BE2C (cell line): ENCODE measurements at regions not wholly inside any gene's neighbourhood (a gene's known extent, or its start where the extent isn't known, plus 50 kb on each side); places are given as distances from the start of the nearest gene placed in this dataset.

Experiments used
- DNase-seq: peaks from one replicate; pipeline ENCODE4 v3.0.0-alpha.2; 2020
- H3K27me3 ChIP-seq: fragments of 250-450 bp; sonication (Bioruptor Pico); 2 replicates; pipeline ENCODE4 v1.5.1; 2020; ENCODE audit warnings: mild to moderate bottlenecking
- H3K36me3 ChIP-seq: fragments of 250-450 bp; sonication (Bioruptor Pico); 2 replicates; pipeline ENCODE4 v1.5.1; 2020; ENCODE audit warnings: mild to moderate bottlenecking
- H3K4me1 ChIP-seq: fragments of 250-450 bp; sonication (Bioruptor Pico); 2 replicates; pipeline ENCODE4 v1.5.1; 2020
- H3K4me3 ChIP-seq: 2 replicates; pipeline ENCODE4 v1.5.1; 2011; ENCODE audit warnings: low read depth, low read length
- H3K9me3 ChIP-seq: fragments of 250-450 bp; sonication (Bioruptor Pico); 2 replicates; pipeline ENCODE4 v1.5.1; 2020
- CTCF ChIP-seq: IDR thresholded peaks from 2 replicates; pipeline ENCODE4 v1.5.1; 2012; ENCODE audit warnings: mild to moderate bottlenecking, low read depth, low read length

DNA sequence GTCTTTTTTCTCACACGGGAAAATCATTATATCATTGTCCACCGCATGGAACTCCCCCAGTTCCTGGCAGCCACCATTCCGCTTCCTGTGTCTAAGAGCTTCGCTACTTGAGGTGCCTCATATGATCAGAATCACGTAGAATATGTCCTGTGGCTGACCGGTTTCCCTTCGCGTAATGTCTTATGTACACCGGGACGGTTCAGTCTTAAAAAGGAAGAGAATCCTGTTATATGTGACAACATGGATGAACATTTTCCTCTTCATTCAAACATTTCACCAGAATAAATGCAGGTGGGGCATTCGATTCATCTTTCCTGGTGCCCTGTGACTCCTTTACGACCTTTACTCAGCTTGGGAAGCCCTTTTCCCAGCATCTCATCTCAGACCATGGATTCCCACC, 131.7 kb upstream of the TWIST2 start:
- TF ChIP-seq CTCF: no peak
- no peaks in the 10 kb centered on the region for H3K4me1 ChIP-seq
- H3K9me3 ChIP-seq: no peaks in the 10 kb centered on the region
- DNase-seq: no peak
- H3K27me3 ChIP-seq: no peaks in the 10 kb centered on the region
- H3K36me3 ChIP-seq: no peaks in the 10 kb centered on the region
- no peak overlapping the region for H3K4me3 ChIP-seq

- Histone ChIP-seq H3K4me1 (no peaks in the 10 kb centered on the region), H3K36me3 (no peaks in the 10 kb centered on the region), H3K4me3 (no peak overlapping the region), H3K27me3 (no peaks in the 10 kb centered on the region), H3K9me3 (no peaks in the 10 kb centered on the region)
- no peak for DNase-seq
- no peak for TF ChIP-seq CTCF
Observed at GRCh38 chr2:238716585-238716984, 131.3 kb upstream of the TWIST2 start.

DNA sequence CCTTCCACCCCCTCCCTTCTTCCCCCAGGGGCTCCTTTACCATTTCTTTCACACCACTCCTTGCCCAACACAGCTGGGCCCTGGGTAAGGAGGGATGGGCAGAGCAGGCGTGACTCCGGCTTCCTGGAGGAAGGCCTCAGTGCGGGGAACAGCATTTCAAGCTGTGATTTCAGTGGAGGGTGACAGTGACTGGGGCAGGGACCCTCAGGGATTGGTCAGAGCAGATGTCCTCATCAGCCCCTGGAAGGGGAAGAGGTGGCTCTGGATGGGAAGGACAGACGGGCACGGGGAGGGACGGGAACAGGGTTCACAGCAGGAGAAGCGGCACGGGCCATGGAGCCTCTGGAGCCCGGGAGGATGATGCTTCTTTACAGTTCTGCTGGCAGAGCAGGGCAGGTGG, 130.8 kb upstream of the TWIST2 start:
- H3K36me3 ChIP-seq: no peaks in the 10 kb centered on the region
- no peaks in the 10 kb centered on the region for H3K4me1 ChIP-seq
- TF ChIP-seq CTCF: no peak
- H3K9me3 ChIP-seq: no peaks in the 10 kb centered on the region
- DNase-seq: no peak
- H3K4me3 ChIP-seq: no peak overlapping the region
- no peaks in the 10 kb centered on the region for H3K27me3 ChIP-seq

DNA sequence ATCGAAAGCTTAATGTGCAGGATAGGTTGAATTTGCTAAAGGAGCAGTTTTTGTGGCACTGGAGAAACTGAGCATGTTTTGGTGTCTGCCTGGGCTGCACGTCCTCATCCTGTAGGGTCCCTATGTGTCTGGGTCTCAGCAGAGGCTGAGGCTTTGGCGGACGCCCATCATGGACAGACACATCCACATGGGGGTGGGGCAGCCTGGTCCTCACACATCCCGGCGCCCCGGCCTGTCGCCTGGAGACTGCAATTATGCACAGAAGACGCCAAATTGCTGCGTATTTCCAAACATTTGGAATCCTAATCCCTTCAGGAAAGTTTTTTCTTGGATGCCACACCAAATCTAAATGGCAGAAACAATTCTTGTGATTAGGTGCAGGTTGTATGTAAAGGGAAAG, 128.2 kb upstream of the TWIST2 start:
- no peaks in the 10 kb centered on the region for H3K27me3 ChIP-seq
- no peaks in the 10 kb centered on the region for H3K4me1 ChIP-seq
- TF ChIP-seq CTCF: no peak
- no peak for DNase-seq
- no peak overlapping the region for H3K4me3 ChIP-seq
- H3K9me3 ChIP-seq: no peaks in the 10 kb centered on the region
- no peaks in the 10 kb centered on the region for H3K36me3 ChIP-seq

- peak; percentile 58 for DNase-seq
- H3K36me3 ChIP-seq: no peaks in the 10 kb centered on the region
- peak; percentile 71 for TF ChIP-seq CTCF
- no peaks in the 10 kb centered on the region for H3K4me1 ChIP-seq
- no peaks in the 10 kb centered on the region for H3K27me3 ChIP-seq
- no peaks in the 10 kb centered on the region for H3K9me3 ChIP-seq
- no peak overlapping the region for H3K4me3 ChIP-seq
Observed at GRCh38 chr2:238720232-238720672, 127.6 kb upstream of the TWIST2 start.

- no peak overlapping the region for H3K4me3 ChIP-seq
- no peaks in the 10 kb centered on the region for H3K4me1 ChIP-seq
- peaks cover 3% of the 10 kb centered on the region; the same call in 1 of the 2 replicates for H3K27me3 ChIP-seq
- no peaks in the 10 kb centered on the region for H3K36me3 ChIP-seq
- DNase-seq: no peak
- no peak for TF ChIP-seq CTCF
- H3K9me3 ChIP-seq: no peaks in the 10 kb centered on the region
Observed at GRCh38 chr2:238722181-238722580, 125.7 kb upstream of the TWIST2 start.
